H1 (cell line): ENCODE measurements at regions not wholly inside any gene's neighbourhood (a gene's known extent, or its start where the extent isn't known, plus 50 kb on each side); places are given as distances from the start of the nearest gene placed in this dataset.

Experiments used
- ATF3 ChIP-seq: IDR thresholded peaks from 2 replicates; pipeline ENCODE4 v1.6.1; 2011; ENCODE audit warnings: low read depth, mild to moderate bottlenecking, low read length; ENCODE audit not compliant: insufficient read depth
- CTCF ChIP-seq, 3 experiments: IDR thresholded peaks; 1 replicate in 2 of 3; 2 replicates in 1 of 3; pipeline versions ENCODE4 v1.5.1 to v1.6.1; 2011; ENCODE audit warnings: low read length in 3 of 3, mild to moderate bottlenecking in 3 of 3, inconsistent platforms in 2 of 3, low read depth in 1 of 3, moderate library complexity in 1 of 3; ENCODE audit not compliant: insufficient read depth in 1 of 3; ENCODE audit errors: control extremely low read depth in 1 of 3
- E2F6 ChIP-seq: IDR thresholded peaks from 2 replicates; pipeline ENCODE4 v1.6.1; 2012; ENCODE audit warnings: inconsistent platforms
- POU5F1 ChIP-seq: IDR thresholded peaks from 2 replicates; pipeline ENCODE4 v1.6.1; 2011; ENCODE audit warnings: low read depth, mild to moderate bottlenecking, low read length, moderate library complexity
- TAF7 ChIP-seq: optimal IDR thresholded peaks from 2 replicates; pipeline ENCODE3; 2011; ENCODE audit warnings: low read depth, mild to moderate bottlenecking, inconsistent platforms, low read length, moderate library complexity, borderline replicate concordance
- TBP ChIP-seq: IDR thresholded peaks from 2 replicates; pipeline ENCODE4 v1.6.1; 2011; ENCODE audit warnings: low read depth, low read length, improper control_type of control experiment

GRCh38 chr2:41068740-41069139 is 616.9 kb upstream of the SLC8A1 start (continued):
- no peak for TF ChIP-seq CTCF (IDR thresholded peaks at IDR 0.05; ENCODE audit: control extremely low read depth in 1 of 3, insufficient read depth in 1 of 3, low read depth in 1 of 3, low read length in 3 of 3)
- no peak for TF ChIP-seq POU5F1
- no peak for TF ChIP-seq TAF7
- no peak for TF ChIP-seq E2F6
- no peak for TF ChIP-seq TBP
- no peak for TF ChIP-seq ATF3
